Amygdala (tissue), 56 donors: ENCODE measurements at regions not wholly inside any gene's neighbourhood (a gene's known extent, or its start where the extent isn't known, plus 50 kb on each side); places are given as distances from the start of the nearest gene placed in this dataset.
"Not testable (repeated sequence)": the region's sequence is repeated elsewhere in the genome, so short reads cannot be mapped to it uniquely, and the experiment has no call there.

Source experiments
- DNase-seq, 56 donors: peaks; one replicate each; lab custom pipeline; 2025; lab: John Stamatoyannopoulos, UW

GRCh38 chr6:163889904-163890514, 475.5 kb downstream of the QKI start:
- DNase-seq = no peak

GRCh38 chr6:163888030-163888819, 473.7 kb downstream of the QKI start:
- no peak for DNase-seq

- DNase-seq = no peak
These were observed 471.9 kb downstream of the QKI start for GRCh38 chr6:163886428-163886827.

- no peak for DNase-seq
These were observed 469.5 kb downstream of the QKI start for GRCh38 chr6:163883984-163884383.

- DNase-seq = no peak
These were observed 464.2 kb downstream of the QKI start for GRCh38 chr6:163878698-163879097.

GRCh38 chr6:163877877-163878639, 463.5 kb downstream of the QKI start:
- DNase-seq = no peak

GRCh38 chr6:163876391-163876790, 461.9 kb downstream of the QKI start:
- no peak for DNase-seq

- no peak for DNase-seq
These were observed 460.3 kb downstream of the QKI start for GRCh38 chr6:163874784-163875183.

GRCh38 chr6:163872335-163872734, 457.8 kb downstream of the QKI start:
- DNase-seq = no peak

GRCh38 chr6:163871616-163872015, 457.1 kb downstream of the QKI start:
- DNase-seq = no peak

- DNase-seq = no peak
These were observed 453.2 kb downstream of the QKI start for GRCh38 chr6:163867518-163868292.

GRCh38 chr6:163866192-163866591, 451.7 kb downstream of the QKI start:
- no peak for DNase-seq

GRCh38 chr6:163863565-163863964, 449.0 kb downstream of the QKI start:
- no peak for DNase-seq

GRCh38 chr6:163862701-163863100, 448.2 kb downstream of the QKI start:
- no peak for DNase-seq

GRCh38 chr6:163861627-163862026, 447.1 kb downstream of the QKI start:
- DNase-seq = peak in 2 of 56 donors; percentile 10 to 11

GRCh38 chr6:163860287-163861081, 446.0 kb downstream of the QKI start:
- no peak for DNase-seq

- not testable (repeated sequence) for DNase-seq
These were observed 444.4 kb downstream of the QKI start for GRCh38 chr6:163858870-163859269.

- DNase-seq = no peak
These were observed 442.9 kb downstream of the QKI start for GRCh38 chr6:163857421-163857820.

- no peak for DNase-seq
These were observed 436.4 kb downstream of the QKI start for GRCh38 chr6:163850874-163851273.

GRCh38 chr6:163844761-163845160, 430.2 kb downstream of the QKI start:
- no peak for DNase-seq
